GM18505 (cell line): ENCODE measurements at regions not wholly inside any gene's neighbourhood (a gene's known extent, or its start where the extent isn't known, plus 50 kb on each side); places are given as distances from the start of the nearest gene placed in this dataset.

ENCODE experiments used
- ATAC-seq: cut with Tn5 transposase; IDR thresholded peaks from one replicate; pipeline ENCODE4 v1.9.1; 2021; ENCODE audit not compliant: unreplicated experiment
- POLR2A ChIP-seq: IDR thresholded peaks from 4 replicates; pipeline ENCODE4 v1.6.1; 2011; ENCODE audit warnings: borderline replicate concordance; ENCODE audit not compliant: insufficient read depth, insufficient read length; ENCODE audit errors: extremely low read depth

DNA sequence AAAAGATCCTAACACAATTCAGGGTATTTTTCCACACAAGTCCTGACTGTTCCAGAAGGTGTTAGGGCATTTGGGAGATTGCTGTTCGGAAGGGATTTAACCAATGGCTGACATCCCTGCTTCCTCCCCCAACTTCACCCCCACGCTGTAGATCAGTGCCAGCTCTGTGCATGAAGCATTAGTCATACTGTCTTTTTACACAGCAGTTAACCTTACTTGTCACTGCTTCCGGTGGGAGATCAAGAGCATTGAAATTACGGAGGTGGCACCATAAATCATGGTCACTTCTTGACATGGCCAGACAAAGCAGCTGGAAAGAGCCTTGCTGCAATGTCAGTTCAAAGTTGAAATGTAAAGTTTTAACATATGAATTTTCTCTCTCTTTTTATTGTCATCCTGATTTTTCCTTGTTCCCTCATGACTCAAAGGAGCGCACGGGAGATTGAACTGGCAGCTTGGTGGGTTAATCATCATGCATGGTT, 70.2 kb downstream of the HRH4 start:
- no peak for ATAC-seq
- no peak for TF ChIP-seq POLR2A

DNA sequence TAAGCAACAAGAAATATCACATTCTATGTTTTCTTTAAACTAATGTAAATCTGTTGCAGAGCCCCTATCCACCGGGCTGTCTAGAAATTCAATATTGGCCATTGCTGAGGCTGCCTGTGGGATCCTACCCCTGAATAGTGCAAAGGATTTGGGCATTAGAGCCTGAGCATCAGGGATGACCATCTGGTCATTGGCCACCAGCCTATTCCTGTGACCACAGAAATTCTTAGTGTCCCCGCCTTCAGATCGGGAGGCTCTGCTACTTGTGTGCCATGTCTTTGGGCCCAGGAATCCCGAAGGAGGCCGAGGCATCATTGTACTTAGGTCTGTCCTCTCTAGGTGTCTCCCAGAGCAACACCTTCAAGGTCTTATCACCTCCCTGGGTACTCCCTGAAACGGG, 73.8 kb downstream of the HRH4 start:
- ATAC-seq, result no peak
- no peak for TF ChIP-seq POLR2A

DNA sequence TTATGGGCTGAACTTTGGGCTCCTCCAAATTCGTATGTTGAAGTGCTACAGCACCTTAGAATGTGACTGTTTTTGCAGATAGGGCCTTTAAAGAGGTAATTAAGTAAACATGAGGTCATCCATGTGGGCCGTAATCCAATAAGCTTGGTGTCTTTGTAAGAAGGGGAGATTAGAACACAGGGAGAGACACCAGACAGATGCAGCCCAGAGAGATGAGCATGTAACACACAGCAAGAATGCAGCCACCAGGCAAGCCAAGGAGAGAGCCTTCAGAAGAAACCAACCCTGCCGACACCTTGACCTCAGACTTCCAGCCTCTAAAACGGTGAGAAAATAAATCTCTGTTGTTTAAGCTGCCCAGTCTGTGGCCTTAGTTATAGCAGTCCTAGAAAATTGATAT, 74.3 kb downstream of the HRH4 start:
- no peak for TF ChIP-seq POLR2A
- no peak for ATAC-seq

GRCh38 chr18:24535527-24536295, 75.3 kb downstream of the HRH4 start:
- no peak for TF ChIP-seq POLR2A
- no peak for ATAC-seq

DNA sequence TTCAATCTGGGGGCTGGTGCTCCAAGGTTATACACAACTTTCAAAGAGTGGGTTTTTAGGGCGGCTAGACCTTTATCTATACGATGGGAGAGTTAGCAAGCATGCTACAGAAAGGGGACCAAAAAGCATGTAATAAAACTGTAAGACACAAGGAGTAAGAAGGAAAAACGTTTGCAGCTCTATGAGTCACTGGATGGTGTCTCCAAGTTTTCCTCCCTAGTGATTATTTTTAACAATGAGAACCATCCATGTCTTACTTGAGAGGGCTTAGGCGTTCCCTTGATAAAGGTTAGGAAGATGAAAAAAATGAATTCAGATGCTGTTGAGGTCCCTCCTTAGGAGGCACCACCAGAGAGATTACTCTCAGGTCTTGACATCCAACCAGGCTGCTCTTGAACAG, 75.9 kb downstream of the HRH4 start:
- no peak for TF ChIP-seq POLR2A
- ATAC-seq, result no peak

GRCh38 chr18:24536834-24537233, 76.4 kb downstream of the HRH4 start:
- no peak for ATAC-seq
- TF ChIP-seq POLR2A, result no peak

- TF ChIP-seq POLR2A, result no peak
- ATAC-seq, result no peak
Observed at GRCh38 chr18:24538414-24539264, 78.2 kb downstream of the HRH4 start.

DNA sequence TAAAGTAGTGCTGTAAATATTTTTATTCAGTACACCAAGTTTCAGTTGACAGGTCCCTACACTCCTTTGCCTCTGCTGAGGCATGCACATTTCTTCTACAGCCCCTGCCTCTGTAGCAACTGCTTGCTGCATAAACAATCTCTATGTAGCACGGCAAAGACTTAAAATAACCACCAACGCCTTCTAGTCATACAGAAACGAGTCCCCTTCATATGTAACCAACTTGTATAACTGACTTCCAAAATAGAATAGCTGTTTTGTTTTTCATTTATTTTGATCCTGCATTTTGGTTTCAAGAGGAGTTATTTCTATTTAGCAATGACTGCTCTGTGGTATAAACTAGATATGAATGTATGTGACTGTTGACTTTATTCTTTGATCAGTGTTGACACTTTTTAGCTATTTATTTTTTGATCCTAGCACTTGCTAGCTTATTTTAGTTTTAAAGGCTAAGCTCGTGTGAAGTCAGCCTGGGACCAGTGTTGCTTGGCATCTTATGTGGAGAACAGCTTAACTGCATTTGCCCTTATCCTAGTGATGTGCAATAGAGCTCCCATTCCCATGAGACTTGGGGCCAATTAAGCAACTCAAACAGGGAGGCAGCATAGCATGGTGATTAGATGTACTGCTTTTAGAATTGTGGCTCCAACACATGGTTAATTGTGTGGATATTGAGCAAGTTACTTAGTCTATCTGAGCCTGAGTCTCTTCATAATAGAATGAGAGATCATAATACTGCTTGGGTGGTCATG, 79.6 kb downstream of the HRH4 start:
- no peak for ATAC-seq

DNA sequence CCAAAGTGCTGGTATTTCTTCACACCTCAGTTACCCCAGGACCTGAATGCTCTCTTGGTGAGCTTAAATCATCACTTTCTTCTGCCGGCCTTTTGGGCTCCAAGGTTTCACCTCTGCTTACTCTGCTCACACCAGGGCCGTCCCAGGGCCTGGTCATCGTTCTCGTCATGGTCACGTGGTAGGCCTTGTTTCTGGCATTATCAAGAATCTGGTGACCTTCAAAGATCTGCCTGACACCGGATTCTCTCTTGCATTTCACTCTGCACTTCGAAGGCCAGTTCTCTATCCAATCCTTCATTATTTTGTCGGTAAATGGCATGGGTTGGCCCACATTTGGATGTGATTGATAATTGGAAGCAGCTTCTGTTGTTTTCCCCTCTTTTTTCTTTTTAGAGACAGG, 80.5 kb downstream of the HRH4 start:
- TF ChIP-seq POLR2A, result no peak

More for the DNA sequence above, 79.6 kb downstream of the HRH4 start:
- TF ChIP-seq POLR2A, result no peak

GRCh38 chr18:24543086-24543794, 82.8 kb downstream of the HRH4 start:
- no peak for TF ChIP-seq POLR2A
- ATAC-seq, result no peak

More for the DNA sequence above, 80.5 kb downstream of the HRH4 start:
- ATAC-seq, result no peak

- ATAC-seq, result no peak
- no peak for TF ChIP-seq POLR2A
Observed at GRCh38 chr18:24543795-24544498, 83.5 kb downstream of the HRH4 start.

DNA sequence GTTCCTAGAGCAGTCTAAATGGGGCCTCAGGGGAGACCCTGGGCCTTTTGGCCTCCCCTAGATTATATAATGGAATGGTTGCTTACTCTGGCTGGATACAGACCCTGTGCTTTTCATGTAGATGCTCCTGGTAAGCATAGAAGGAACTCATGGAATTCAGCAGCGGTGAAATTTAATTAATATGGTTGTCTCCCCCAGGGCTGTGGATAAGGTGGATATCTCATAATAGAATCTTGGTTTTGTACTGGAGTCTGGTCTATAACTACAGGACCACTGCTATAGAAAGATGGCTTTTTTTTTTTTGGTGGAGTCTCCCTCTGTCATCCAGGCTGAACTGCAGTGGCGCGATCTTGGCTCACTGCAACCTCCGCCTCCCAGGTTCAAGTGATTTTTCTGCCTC, 84.5 kb downstream of the HRH4 start:
- ATAC-seq, result no peak
- TF ChIP-seq POLR2A, result no peak
